ENCODE measurements at regions not wholly inside any gene's neighbourhood (a gene's known extent, or its start where the extent isn't known, plus 50 kb on each side); places are given as distances from the start of the nearest gene placed in this dataset.
A peak's percentile ranks its signal among the peaks of the same experiment; 100 is the strongest.

DNA sequence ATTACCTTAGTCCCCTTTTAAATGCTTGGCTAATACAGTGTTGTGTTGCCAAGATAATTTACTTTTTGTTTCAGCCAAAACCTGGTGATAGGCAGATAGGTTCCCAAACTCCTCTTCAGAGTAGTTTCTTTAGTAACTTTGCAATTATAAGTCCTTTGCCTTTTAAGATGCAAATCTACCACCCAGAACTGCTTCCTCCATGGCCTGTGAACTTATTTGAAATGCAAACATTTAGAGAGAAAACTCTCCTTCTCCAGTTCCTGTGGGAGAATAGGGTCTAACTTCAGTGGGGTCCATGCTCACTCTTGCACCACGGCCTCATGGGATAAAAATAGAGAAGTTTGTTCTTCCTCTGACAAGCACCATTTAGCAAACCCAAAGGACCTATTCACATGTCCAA lies 1955.4 kb upstream of the CDH6 start:
- no peak for DNase-seq (ENCODE audit: low read depth)
- H3K4me3 ChIP-seq (ENCODE audit: low read depth, low read length), result no peak overlapping the region
- TF ChIP-seq MYC (IDR thresholded peaks at IDR 0.05; ENCODE audit: low read depth, low read length) (no peak), POLR2A (IDR thresholded peaks at IDR 0.05; ENCODE audit: extremely low read depth, insufficient read length) (no peak)
- TF ChIP-seq, protein P1, sequence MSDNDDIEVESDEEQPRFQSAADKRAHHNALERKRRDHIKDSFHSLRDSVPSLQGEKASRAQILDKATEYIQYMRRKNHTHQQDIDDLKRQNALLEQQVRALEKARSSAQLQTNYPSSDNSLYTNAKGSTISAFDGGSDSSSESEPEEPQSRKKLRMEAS (IDR thresholded peaks at IDR 0.05; ENCODE audit: low read depth, low read length), result no peak
- TF ChIP-seq, protein P2, sequence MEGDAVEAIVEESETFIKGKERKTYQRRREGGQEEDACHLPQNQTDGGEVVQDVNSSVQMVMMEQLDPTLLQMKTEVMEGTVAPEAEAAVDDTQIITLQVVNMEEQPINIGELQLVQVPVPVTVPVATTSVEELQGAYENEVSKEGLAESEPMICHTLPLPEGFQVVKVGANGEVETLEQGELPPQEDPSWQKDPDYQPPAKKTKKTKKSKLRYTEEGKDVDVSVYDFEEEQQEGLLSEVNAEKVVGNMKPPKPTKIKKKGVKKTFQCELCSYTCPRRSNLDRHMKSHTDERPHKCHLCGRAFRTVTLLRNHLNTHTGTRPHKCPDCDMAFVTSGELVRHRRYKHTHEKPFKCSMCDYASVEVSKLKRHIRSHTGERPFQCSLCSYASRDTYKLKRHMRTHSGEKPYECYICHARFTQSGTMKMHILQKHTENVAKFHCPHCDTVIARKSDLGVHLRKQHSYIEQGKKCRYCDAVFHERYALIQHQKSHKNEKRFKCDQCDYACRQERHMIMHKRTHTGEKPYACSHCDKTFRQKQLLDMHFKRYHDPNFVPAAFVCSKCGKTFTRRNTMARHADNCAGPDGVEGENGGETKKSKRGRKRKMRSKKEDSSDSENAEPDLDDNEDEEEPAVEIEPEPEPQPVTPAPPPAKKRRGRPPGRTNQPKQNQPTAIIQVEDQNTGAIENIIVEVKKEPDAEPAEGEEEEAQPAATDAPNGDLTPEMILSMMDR (IDR thresholded peaks at IDR 0.05; ENCODE audit: low read depth, low read length), result no peak

DNA sequence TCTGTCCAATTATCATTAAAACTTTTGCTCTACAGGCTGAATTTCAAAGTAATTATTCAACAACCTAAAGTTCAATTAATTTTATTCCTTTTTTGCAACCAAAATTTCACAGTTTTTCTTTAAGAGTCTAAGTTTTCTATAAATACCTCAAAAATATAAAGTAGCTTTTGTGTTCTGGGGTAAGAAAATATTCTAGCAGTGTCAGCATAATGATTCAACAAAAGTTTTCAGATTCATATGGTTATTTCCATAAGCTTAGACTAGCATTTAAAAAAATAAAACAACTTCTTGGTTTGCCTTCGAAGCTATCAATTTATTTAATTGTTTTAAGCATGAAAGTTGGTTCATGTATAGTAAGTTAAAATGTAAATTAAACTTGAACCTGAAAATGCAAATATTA lies 1962.3 kb upstream of the CDH6 start:
- no peak overlapping the region for H3K4me3 ChIP-seq (ENCODE audit: low read depth, low read length)
- no peak for DNase-seq (ENCODE audit: low read depth)
- TF ChIP-seq MYC (IDR thresholded peaks at IDR 0.05; ENCODE audit: low read depth, low read length) (no peak), POLR2A (IDR thresholded peaks at IDR 0.05; ENCODE audit: extremely low read depth, insufficient read length) (no peak)
- TF ChIP-seq, protein P1 (IDR thresholded peaks at IDR 0.05; ENCODE audit: low read depth, low read length), result no peak
- TF ChIP-seq, protein P2 (IDR thresholded peaks at IDR 0.05; ENCODE audit: low read depth, low read length), result no peak

DNA sequence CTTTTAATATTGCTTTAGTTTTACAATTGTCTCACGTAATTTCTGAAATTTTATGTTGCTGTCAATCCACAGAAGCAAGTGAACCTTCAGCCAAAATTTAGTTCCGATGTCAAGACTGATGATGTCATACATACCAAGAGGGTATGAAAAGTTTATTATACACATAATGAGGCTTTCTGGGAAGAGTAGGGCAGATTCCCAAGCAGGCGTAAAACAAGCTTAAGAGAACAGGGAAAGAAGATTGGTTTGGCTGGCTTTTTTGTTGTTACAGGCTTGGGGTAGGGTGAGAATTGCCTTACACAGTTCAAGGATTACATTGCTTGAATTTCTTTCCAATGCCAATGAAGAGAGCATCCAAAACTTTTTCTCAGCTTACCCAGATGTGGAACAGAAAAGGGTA lies 1962.9 kb upstream of the CDH6 start:
- TF ChIP-seq, protein P1 (IDR thresholded peaks at IDR 0.05; ENCODE audit: low read depth, low read length), result no peak
- TF ChIP-seq POLR2A (IDR thresholded peaks at IDR 0.05; ENCODE audit: extremely low read depth, insufficient read length) (no peak), MYC (IDR thresholded peaks at IDR 0.05; ENCODE audit: low read depth, low read length) (no peak)
- TF ChIP-seq, protein P2 (IDR thresholded peaks at IDR 0.05; ENCODE audit: low read depth, low read length), result no peak
- no peak overlapping the region for H3K4me3 ChIP-seq (ENCODE audit: low read depth, low read length)
- DNase-seq (ENCODE audit: low read depth), result no peak

DNA sequence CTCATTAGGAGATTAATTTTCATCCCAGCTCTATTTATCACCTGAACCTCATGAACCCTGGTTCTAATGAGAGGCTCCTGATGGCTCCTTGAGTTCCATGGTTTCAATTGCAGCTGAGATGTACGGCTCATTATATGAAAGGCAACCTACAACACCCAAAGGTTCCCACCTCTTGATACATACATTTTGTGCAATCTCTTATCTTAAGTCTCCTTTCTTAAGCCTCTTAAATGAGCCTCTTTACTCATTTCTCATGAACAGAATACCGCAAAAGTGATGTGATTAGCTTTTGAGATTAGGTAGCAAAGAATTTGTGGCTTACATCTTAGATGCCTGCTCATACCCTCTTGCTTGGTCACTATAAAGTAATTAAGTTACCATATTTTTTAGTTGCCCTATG lies 1964.0 kb upstream of the CDH6 start:
- TF ChIP-seq POLR2A (IDR thresholded peaks at IDR 0.05; ENCODE audit: extremely low read depth, insufficient read length), result no peak
- TF ChIP-seq MYC (IDR thresholded peaks at IDR 0.05; ENCODE audit: low read depth, low read length), result no peak
- TF ChIP-seq, protein P1 (IDR thresholded peaks at IDR 0.05; ENCODE audit: low read depth, low read length), result no peak
- TF ChIP-seq, protein P2 (IDR thresholded peaks at IDR 0.05; ENCODE audit: low read depth, low read length), result no peak
- no peak for DNase-seq (ENCODE audit: low read depth)
- no peak overlapping the region for H3K4me3 ChIP-seq (ENCODE audit: low read depth, low read length)

DNA sequence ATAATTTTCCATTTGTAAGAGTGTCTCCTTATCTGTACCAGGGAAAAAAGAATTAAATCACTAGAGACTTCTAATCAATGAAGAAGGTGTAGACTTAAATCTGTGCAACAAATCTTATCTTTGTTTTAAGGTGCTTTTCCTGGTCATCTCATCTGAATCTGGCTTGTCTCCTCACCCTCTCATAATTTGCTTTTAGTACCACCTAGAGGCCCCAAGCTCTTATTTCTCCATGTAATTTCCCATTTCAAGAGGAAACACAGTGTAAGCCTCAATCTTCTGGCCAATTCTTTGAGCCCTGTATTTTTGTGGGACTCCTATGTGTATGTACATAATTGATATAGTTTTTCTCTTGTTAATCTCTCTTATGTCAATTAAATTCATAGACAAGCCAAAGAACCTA lies 1975.3 kb upstream of the CDH6 start:
- H3K4me3 ChIP-seq (ENCODE audit: low read depth, low read length), result no peak overlapping the region
- TF ChIP-seq, protein P1 (IDR thresholded peaks at IDR 0.05; ENCODE audit: low read depth, low read length), result no peak
- TF ChIP-seq MYC (IDR thresholded peaks at IDR 0.05; ENCODE audit: low read depth, low read length) (no peak), POLR2A (IDR thresholded peaks at IDR 0.05; ENCODE audit: extremely low read depth, insufficient read length) (no peak)
- TF ChIP-seq, protein P2 (IDR thresholded peaks at IDR 0.05; ENCODE audit: low read depth, low read length), result no peak
- DNase-seq (ENCODE audit: low read depth), result peak; percentile 6

DNA sequence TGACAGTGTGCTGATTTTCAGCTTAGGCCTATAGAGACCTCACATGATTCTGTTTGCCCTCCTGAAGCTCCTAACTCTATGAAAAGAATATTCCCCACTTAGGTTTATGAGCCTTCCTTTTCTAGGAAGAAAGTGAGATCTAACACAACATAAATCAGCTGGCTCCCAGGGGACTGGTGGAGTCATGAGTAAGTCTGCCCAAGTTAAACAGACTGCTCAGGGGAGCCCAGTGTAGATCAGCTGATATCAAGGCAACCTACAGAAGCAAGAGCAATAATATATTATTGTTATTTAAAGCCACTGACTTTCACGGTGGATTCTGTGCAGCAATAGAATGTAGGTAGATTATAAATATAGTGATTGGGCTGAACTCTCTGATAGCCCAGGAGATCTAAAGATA lies 1978.6 kb upstream of the CDH6 start:
- TF ChIP-seq MYC (IDR thresholded peaks at IDR 0.05; ENCODE audit: low read depth, low read length) (no peak), POLR2A (IDR thresholded peaks at IDR 0.05; ENCODE audit: extremely low read depth, insufficient read length) (no peak)
- TF ChIP-seq, protein P1 (IDR thresholded peaks at IDR 0.05; ENCODE audit: low read depth, low read length), result no peak
- TF ChIP-seq, protein P2 (IDR thresholded peaks at IDR 0.05; ENCODE audit: low read depth, low read length), result no peak
- peak; percentile 5 for DNase-seq (ENCODE audit: low read depth)
- no peak overlapping the region for H3K4me3 ChIP-seq (ENCODE audit: low read depth, low read length)
